ENCODE measurements at regions not wholly inside any gene's neighbourhood (a gene's known extent, or its start where the extent isn't known, plus 50 kb on each side); places are given as distances from the start of the nearest gene placed in this dataset.

DNA sequence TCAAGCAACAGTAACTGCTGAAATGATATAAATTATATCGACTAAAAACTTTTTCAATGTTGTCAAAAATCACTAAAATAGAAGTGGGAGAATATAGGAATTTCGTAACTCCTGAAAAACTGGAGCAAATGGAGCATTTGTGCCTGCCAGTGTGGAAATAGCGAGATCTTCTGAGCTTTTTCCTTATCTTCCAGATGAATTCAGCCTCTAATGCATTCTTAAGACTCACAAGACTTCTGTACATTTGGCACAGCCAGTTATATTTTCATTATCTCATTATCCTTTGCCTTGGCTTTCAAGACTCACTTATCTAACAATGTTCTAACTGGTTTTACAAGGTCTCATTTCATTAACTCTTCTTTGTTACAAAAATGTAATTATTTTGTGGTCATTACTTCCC is 252.4 kb downstream of the GXYLT1 start:
- Histone ChIP-seq H3K9me2 (replicated peaks; ENCODE audit: low read depth, low read length) (no peaks in the 10 kb centered on the region), H3K9ac (ENCODE audit: low read depth, low read length, poor library complexity, severe bottlenecking) (no peak overlapping the region), H3K27me3 (ENCODE audit: insufficient read depth, low read length, poor library complexity, severe bottlenecking) (no peaks in the 10 kb centered on the region), H3K4me1 (ENCODE audit: insufficient read depth, low read length, poor library complexity, severe bottlenecking) (no peaks in the 10 kb centered on the region), H2AFZ (ENCODE audit: low read length) (no peak overlapping the region), H3K4me3 (ENCODE audit: low read length, poor library complexity, severe bottlenecking) (no peak overlapping the region), H3F3A (ENCODE audit: low read depth) (no peaks in the 10 kb centered on the region), H3K9me3 (ENCODE audit: insufficient read depth, low read depth, low read length) (no peaks in the 10 kb centered on the region), H3K79me2 (ENCODE audit: insufficient read depth, low read length) (no peaks in the 10 kb centered on the region), H4K20me1 (ENCODE audit: insufficient read depth, low read length, poor library complexity, severe bottlenecking) (no peaks in the 10 kb centered on the region), H3K4me2 (ENCODE audit: low read depth, low read length, poor library complexity, severe bottlenecking) (no peak overlapping the region), H3K36me3 (ENCODE audit: insufficient read depth, low read length) (no peaks in the 10 kb centered on the region)
- no peak for TF ChIP-seq EZH2phosphoT487 (IDR thresholded peaks at IDR 0.05; ENCODE audit: borderline replicate concordance)
- TF ChIP-seq, protein P1, sequence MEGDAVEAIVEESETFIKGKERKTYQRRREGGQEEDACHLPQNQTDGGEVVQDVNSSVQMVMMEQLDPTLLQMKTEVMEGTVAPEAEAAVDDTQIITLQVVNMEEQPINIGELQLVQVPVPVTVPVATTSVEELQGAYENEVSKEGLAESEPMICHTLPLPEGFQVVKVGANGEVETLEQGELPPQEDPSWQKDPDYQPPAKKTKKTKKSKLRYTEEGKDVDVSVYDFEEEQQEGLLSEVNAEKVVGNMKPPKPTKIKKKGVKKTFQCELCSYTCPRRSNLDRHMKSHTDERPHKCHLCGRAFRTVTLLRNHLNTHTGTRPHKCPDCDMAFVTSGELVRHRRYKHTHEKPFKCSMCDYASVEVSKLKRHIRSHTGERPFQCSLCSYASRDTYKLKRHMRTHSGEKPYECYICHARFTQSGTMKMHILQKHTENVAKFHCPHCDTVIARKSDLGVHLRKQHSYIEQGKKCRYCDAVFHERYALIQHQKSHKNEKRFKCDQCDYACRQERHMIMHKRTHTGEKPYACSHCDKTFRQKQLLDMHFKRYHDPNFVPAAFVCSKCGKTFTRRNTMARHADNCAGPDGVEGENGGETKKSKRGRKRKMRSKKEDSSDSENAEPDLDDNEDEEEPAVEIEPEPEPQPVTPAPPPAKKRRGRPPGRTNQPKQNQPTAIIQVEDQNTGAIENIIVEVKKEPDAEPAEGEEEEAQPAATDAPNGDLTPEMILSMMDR (conservative IDR thresholded peaks at IDR 0.05; ENCODE audit: low read length): no peak

DNA sequence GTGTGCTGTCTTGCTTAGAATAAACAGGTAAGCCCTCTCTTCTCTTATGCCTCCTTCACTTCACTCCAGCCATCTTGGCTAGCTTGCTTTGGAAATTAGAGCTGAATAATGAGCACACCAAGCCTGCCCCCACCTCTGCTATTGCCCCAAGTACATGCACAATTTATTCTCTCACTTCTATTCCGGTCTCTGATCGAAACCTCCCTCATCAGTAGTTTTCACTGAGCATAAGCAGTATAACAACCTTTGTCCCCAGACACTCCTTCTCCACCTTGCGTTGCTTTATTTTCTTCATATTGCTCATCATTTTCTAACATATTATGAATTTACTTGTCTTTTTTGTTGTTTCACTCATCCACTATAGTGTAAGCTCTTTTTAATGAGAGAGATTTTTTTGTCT is 253.4 kb downstream of the GXYLT1 start:
- Histone ChIP-seq H3K36me3 (ENCODE audit: insufficient read depth, low read length) (no peaks in the 10 kb centered on the region), H3K4me1 (ENCODE audit: insufficient read depth, low read length, poor library complexity, severe bottlenecking) (no peaks in the 10 kb centered on the region), H2AFZ (ENCODE audit: low read length) (no peak overlapping the region), H4K20me1 (ENCODE audit: insufficient read depth, low read length, poor library complexity, severe bottlenecking) (no peaks in the 10 kb centered on the region), H3K79me2 (ENCODE audit: insufficient read depth, low read length) (no peaks in the 10 kb centered on the region), H3K27me3 (ENCODE audit: insufficient read depth, low read length, poor library complexity, severe bottlenecking) (no peaks in the 10 kb centered on the region), H3K9ac (ENCODE audit: low read depth, low read length, poor library complexity, severe bottlenecking) (no peak overlapping the region), H3K9me3 (ENCODE audit: insufficient read depth, low read depth, low read length) (no peaks in the 10 kb centered on the region), H3F3A (ENCODE audit: low read depth) (no peaks in the 10 kb centered on the region), H3K9me2 (replicated peaks; ENCODE audit: low read depth, low read length) (no peaks in the 10 kb centered on the region), H3K4me2 (ENCODE audit: low read depth, low read length, poor library complexity, severe bottlenecking) (no peak overlapping the region), H3K4me3 (ENCODE audit: low read length, poor library complexity, severe bottlenecking) (no peak overlapping the region)
- no peak for TF ChIP-seq EZH2phosphoT487 (IDR thresholded peaks at IDR 0.05; ENCODE audit: borderline replicate concordance)
- TF ChIP-seq, protein P1 (conservative IDR thresholded peaks at IDR 0.05; ENCODE audit: low read length): no peak

DNA sequence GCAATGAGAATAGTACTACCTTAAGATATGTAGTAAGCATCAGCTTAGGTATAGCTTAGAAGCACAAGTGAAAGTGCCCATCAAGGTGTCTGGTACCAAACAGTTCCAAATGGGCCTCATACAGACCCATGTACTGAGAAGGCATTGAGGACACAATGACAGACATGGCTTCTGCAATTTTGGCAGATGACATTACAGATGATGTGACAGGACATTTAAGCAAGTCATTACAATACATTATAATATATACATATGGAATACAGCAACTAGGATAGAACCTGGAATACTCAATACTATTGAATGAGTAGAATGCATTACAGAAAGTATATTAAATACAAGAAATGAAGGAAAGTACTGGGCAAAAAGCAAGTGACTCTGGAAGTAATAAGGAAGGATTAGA is 256.4 kb downstream of the GXYLT1 start:
- no peak overlapping the region for H2AFZ ChIP-seq (ENCODE audit: low read length)
- H3K4me2 ChIP-seq (ENCODE audit: low read depth, low read length, poor library complexity, severe bottlenecking): no peak overlapping the region

More for the DNA sequence above, 256.4 kb downstream of the GXYLT1 start:
- Histone ChIP-seq H3K4me3 (ENCODE audit: low read length, poor library complexity, severe bottlenecking) (no peak overlapping the region), H3K79me2 (ENCODE audit: insufficient read depth, low read length) (no peaks in the 10 kb centered on the region), H3K4me1 (ENCODE audit: insufficient read depth, low read length, poor library complexity, severe bottlenecking) (no peaks in the 10 kb centered on the region), H3K27me3 (ENCODE audit: insufficient read depth, low read length, poor library complexity, severe bottlenecking) (no peaks in the 10 kb centered on the region), H3F3A (ENCODE audit: low read depth) (no peaks in the 10 kb centered on the region), H3K9ac (ENCODE audit: low read depth, low read length, poor library complexity, severe bottlenecking) (no peak overlapping the region), H4K20me1 (ENCODE audit: insufficient read depth, low read length, poor library complexity, severe bottlenecking) (no peaks in the 10 kb centered on the region), H3K9me3 (ENCODE audit: insufficient read depth, low read depth, low read length) (no peaks in the 10 kb centered on the region), H3K36me3 (ENCODE audit: insufficient read depth, low read length) (no peaks in the 10 kb centered on the region), H3K9me2 (replicated peaks; ENCODE audit: low read depth, low read length) (no peaks in the 10 kb centered on the region)
- no peak for TF ChIP-seq EZH2phosphoT487 (IDR thresholded peaks at IDR 0.05; ENCODE audit: borderline replicate concordance)
- TF ChIP-seq, protein P1 (conservative IDR thresholded peaks at IDR 0.05; ENCODE audit: low read length): no peak

Measured in Loucy (cell line).